K562 (cell line): ENCODE measurements at regions not wholly inside any gene's neighbourhood (a gene's known extent, or its start where the extent isn't known, plus 50 kb on each side); places are given as distances from the start of the nearest gene placed in this dataset.

ENCODE experiments used
- ATAC-seq: fragments of 200-7000 bp; cut with Tn5 transposase; 3 replicates; pipeline ENCODE4 v1.9.1; 2020; ENCODE audit warnings: moderate library complexity
- BruUV-seq: library from RNA; stranded (reverse); fragments of 400-500 nt; replicated peaks from 2 replicates; lab custom pipeline; 2021; lab: Mats Ljungman, UMichigan
- CTCF ChIA-PET: fragments of 300-600 bp; formaldehyde crosslinking; extraction: SDS; loops from one replicate; lab custom pipeline; 2021; ENCODE audit warnings: low intra/inter-chr PET ratio; lab: Yijun Ruan, JAX
- POLR2A ChIA-PET: fragments of 300-600, 350-650 bp; sonication (Branson Sonifier 250); formaldehyde crosslinking; extraction: SDS; loops from one replicate; lab custom pipeline; 2021; ENCODE audit warnings: antibody characterized with exemption, inconsistent platforms; lab: Yijun Ruan, JAX
- DNase-seq, 4 experiments: peaks; one replicate each; pipeline versions ENCODE4 v3.0.0 to v3.0.0-alpha.2; 2011 to 2018; ENCODE audit warnings: low spot score in 3 of 4, mixed read lengths in 3 of 4; ENCODE audit errors: extremely low read depth in 1 of 4
- FAIRE-seq: peaks from 2 replicates; lab custom pipeline; 2011; peaks lifted over from hg19 to GRCh38; lab: Jason Lieb, UNC
- H2AFZ ChIP-seq: 2 replicates; pipeline ENCODE4 v1.6.0; 2011; ENCODE audit warnings: low read depth, low read length, control low read depth, inconsistent platforms
- H3K27ac ChIP-seq: fragments of 200-600 bp; 3 replicates; pipeline ENCODE4 v1.8.0; 2011; ENCODE audit warnings: low read depth, mild to moderate bottlenecking, control low read depth, inconsistent platforms, low read length, moderate library complexity, mixed read lengths; ENCODE audit errors: extremely low read depth
- H3K27me3 ChIP-seq, 2 experiments: fragments of 300-600 bp in 1 of 2; 2 replicates in 1 of 2; 3 replicates in 1 of 2; pipeline versions ENCODE4 v1.6.0 to v1.8.0; 2011; ENCODE audit warnings: inconsistent platforms in 2 of 2, low read length in 2 of 2, mild to moderate bottlenecking in 1 of 2, mixed read lengths in 1 of 2, moderate library complexity in 1 of 2; ENCODE audit not compliant: control insufficient read depth in 2 of 2, insufficient read depth in 2 of 2
- H3K36me3 ChIP-seq: fragments of 300-600 bp; 3 replicates; pipeline ENCODE4 v1.8.0; 2011; ENCODE audit warnings: mild to moderate bottlenecking, low read length, inconsistent platforms; ENCODE audit not compliant: control insufficient read depth, insufficient read depth
- H3K4me1 ChIP-seq, 2 experiments: fragments of 200-600 bp in 1 of 2; replicated peaks in 1 of 2; 2 replicates in 1 of 2; 3 replicates in 1 of 2; pipeline versions ENCODE4 v1.5.1 to v1.8.0; 2011; ENCODE audit warnings: inconsistent platforms in 2 of 2, low read length in 2 of 2, mild to moderate bottlenecking in 1 of 2, mixed read lengths in 1 of 2, moderate library complexity in 1 of 2; ENCODE audit not compliant: control insufficient read depth in 2 of 2, insufficient read depth in 2 of 2
- H3K4me2 ChIP-seq: 2 replicates; pipeline ENCODE4 v1.6.1; 2011; ENCODE audit warnings: low read length, control low read depth, inconsistent platforms, mixed read lengths; ENCODE audit not compliant: insufficient read depth
- H3K4me3 ChIP-seq: fragments of 200-600 bp; sonication (generic), shearing (Covaris generic); 2 replicates; pipeline ENCODE4 v1.5.1; 2016; ENCODE audit warnings: control low read depth, inconsistent platforms
- H3K79me2 ChIP-seq: fragments of 200-600 bp; 3 replicates; pipeline ENCODE4 v1.8.0; 2011; ENCODE audit warnings: low read length, inconsistent platforms; ENCODE audit not compliant: control insufficient read depth, insufficient read depth
- H3K9ac ChIP-seq, 2 experiments: 2 replicates each; pipeline versions ENCODE4 v1.6.0 to v1.6.1; 2011; ENCODE audit warnings: low read depth in 2 of 2, low read length in 2 of 2, control low read depth in 1 of 2, inconsistent platforms in 1 of 2, mild to moderate bottlenecking in 1 of 2, mixed read lengths in 1 of 2; ENCODE audit not compliant: insufficient read depth in 1 of 2
- H3K9me1 ChIP-seq: one replicate; pipeline ENCODE4 v1.6.0; 2011; ENCODE audit warnings: inconsistent platforms, mild to moderate bottlenecking, low read length, moderate library complexity; ENCODE audit not compliant: control insufficient read depth, insufficient read depth
- H3K9me3 ChIP-seq: replicated peaks from 2 replicates; pipeline ENCODE4 v1.5.1; 2011; ENCODE audit warnings: low read depth, low read length, inconsistent platforms; ENCODE audit not compliant: control insufficient read depth, insufficient read depth
- H4K20me1 ChIP-seq: replicated peaks from 2 replicates; pipeline ENCODE4 v1.6.1; 2011; ENCODE audit warnings: low read length, inconsistent platforms, mixed read lengths; ENCODE audit not compliant: control insufficient read depth, insufficient read depth
- CEBPB ChIP-seq: fragments of 450-650 bp; IDR thresholded peaks from 2 replicates; pipeline ENCODE4 v1.6.1; 2016; ENCODE audit warnings: missing genetic modification characterization, missing compliant biosample characterization
- CXXC5 ChIP-seq: fragments of 250-450 bp; sonication (Bioruptor Pico); IDR thresholded peaks from 2 replicates; pipeline ENCODE4 v1.8.0; 2022; ENCODE audit warnings: inconsistent platforms, mild to moderate bottlenecking, moderate library complexity
- ZNF830 ChIP-seq: fragments of 250-450 bp; sonication (Bioruptor Pico); IDR thresholded peaks from 2 replicates; pipeline ENCODE4 v1.5.0; 2021; ENCODE audit warnings: mild to moderate bottlenecking
- WGBS: fragments of 100-300 bp; shearing (Covaris generic); methylation state at CpG from one replicate; pipeline ENCODE4 v1.1.6; 2016; ENCODE audit warnings: low coverage, mixed read lengths; ENCODE audit not compliant: insufficient coverage; ENCODE audit errors: missing lambda C conversion rate; 5-methylcytosine and 5-hydroxymethylcytosine counted together
- in situ Hi-C: fragments of 300-500 bp; cut with MboI; formaldehyde crosslinking; loops from 4 replicates; pipeline ENCODE4 v1.15.0; 2018; ENCODE audit warnings: inconsistent platforms, mixed read lengths
- intact Hi-C: fragments of 100-400 bp; cut with micrococcal nuclease; formaldehyde crosslinking; loops from 2 replicates; pipeline ENCODE4 v1.14.2; 2022
- TF ChIP-seq, protein P1 (sequence below): fragments of 200-800 bp; sonication (Bioruptor generic); IDR thresholded peaks from 2 replicates; pipeline ENCODE4 v1.6.1; 2016; ENCODE audit warnings: missing genetic modification characterization, missing compliant biosample characterization
- TF ChIP-seq, protein P2 (sequence below): IDR thresholded peaks from 2 replicates; pipeline ENCODE4 v1.6.1; 2011; ENCODE audit not compliant: insufficient read length; ENCODE audit errors: extremely low read depth

DNA sequence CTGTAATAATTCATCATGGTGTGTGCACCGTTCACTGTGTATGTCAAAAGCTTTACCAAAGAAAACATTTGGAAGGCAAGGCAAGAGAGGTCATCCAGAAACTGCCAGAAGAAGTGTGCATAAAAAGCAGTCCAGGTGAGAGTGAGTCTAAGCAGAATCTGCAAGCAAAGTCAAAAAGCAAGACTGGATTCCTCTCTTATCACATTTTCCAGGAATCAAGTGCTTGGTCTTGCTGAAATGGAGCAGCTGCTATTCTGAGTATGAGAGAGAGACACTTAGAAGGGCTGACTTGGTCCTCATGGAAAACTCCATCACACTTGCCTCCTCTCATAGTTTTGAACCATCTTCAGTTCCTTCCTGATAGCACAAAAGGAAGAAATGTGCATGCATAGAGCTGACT lies 231.3 kb downstream of the ANAPC1 start:
- no peaks in the 10 kb centered on the region for H4K20me1 ChIP-seq
- ATAC-seq (no peak), FAIRE-seq (peak; percentile 19), DNase-seq (no peak)
- H3K27ac ChIP-seq: no peak overlapping the region
- no peak overlapping the region for H3K4me3 ChIP-seq
- no peaks in the 10 kb centered on the region; the same call in 1 of the 2 replicates for H3K9me3 ChIP-seq
- peaks cover 0 to 7% of the 10 kb centered on the region in 2 experiments; a peak in 1 of 5 replicates for H3K4me1 ChIP-seq
- H3K79me2 ChIP-seq: no peaks in the 10 kb centered on the region
- H3K36me3 ChIP-seq: no peaks in the 10 kb centered on the region
- no peak overlapping the region for H3K4me2 ChIP-seq
- no peaks in the 10 kb centered on the region for H3K9me1 ChIP-seq
- in situ Hi-C loops (no loop called here), intact Hi-C loops (no loop called here)
- POLR2A ChIA-PET: interaction anchor here (0.7 kb wide), 1 partner anchor 14 kb away, joined by 3 read pairs; no protein-coding TSS in a partner anchor
- CTCF ChIA-PET: no interaction called here
- H3K27me3 ChIP-seq: no peaks in the 10 kb centered on the region
- no TSS peak for BruUV-seq
- H3K9ac ChIP-seq: no peak overlapping the region
- no peak overlapping the region for H2AFZ ChIP-seq
- WGBS: 10% methylated on average over 1 of the region's 1 CpG
- TF ChIP-seq, protein P1, sequence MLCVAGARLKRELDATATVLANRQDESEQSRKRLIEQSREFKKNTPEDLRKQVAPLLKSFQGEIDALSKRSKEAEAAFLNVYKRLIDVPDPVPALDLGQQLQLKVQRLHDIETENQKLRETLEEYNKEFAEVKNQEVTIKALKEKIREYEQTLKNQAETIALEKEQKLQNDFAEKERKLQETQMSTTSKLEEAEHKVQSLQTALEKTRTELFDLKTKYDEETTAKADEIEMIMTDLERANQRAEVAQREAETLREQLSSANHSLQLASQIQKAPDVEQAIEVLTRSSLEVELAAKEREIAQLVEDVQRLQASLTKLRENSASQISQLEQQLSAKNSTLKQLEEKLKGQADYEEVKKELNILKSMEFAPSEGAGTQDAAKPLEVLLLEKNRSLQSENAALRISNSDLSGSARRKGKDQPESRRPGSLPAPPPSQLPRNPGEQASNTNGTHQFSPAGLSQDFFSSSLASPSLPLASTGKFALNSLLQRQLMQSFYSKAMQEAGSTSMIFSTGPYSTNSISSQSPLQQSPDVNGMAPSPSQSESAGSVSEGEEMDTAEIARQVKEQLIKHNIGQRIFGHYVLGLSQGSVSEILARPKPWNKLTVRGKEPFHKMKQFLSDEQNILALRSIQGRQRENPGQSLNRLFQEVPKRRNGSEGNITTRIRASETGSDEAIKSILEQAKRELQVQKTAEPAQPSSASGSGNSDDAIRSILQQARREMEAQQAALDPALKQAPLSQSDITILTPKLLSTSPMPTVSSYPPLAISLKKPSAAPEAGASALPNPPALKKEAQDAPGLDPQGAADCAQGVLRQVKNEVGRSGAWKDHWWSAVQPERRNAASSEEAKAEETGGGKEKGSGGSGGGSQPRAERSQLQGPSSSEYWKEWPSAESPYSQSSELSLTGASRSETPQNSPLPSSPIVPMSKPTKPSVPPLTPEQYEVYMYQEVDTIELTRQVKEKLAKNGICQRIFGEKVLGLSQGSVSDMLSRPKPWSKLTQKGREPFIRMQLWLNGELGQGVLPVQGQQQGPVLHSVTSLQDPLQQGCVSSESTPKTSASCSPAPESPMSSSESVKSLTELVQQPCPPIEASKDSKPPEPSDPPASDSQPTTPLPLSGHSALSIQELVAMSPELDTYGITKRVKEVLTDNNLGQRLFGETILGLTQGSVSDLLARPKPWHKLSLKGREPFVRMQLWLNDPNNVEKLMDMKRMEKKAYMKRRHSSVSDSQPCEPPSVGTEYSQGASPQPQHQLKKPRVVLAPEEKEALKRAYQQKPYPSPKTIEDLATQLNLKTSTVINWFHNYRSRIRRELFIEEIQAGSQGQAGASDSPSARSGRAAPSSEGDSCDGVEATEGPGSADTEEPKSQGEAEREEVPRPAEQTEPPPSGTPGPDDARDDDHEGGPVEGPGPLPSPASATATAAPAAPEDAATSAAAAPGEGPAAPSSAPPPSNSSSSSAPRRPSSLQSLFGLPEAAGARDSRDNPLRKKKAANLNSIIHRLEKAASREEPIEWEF (CRISPR knock-in tag): no peak
- no peak for TF ChIP-seq CXXC5 (CRISPR knock-in tag)
- TF ChIP-seq ZNF830 (CRISPR knock-in tag): no peak
- TF ChIP-seq CEBPB: no peak
- TF ChIP-seq, protein P2, sequence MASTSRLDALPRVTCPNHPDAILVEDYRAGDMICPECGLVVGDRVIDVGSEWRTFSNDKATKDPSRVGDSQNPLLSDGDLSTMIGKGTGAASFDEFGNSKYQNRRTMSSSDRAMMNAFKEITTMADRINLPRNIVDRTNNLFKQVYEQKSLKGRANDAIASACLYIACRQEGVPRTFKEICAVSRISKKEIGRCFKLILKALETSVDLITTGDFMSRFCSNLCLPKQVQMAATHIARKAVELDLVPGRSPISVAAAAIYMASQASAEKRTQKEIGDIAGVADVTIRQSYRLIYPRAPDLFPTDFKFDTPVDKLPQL: no peak
